ENCODE measurements at regions not wholly inside any gene's neighbourhood (a gene's known extent, or its start where the extent isn't known, plus 50 kb on each side); places are given as distances from the start of the nearest gene placed in this dataset.

DNA sequence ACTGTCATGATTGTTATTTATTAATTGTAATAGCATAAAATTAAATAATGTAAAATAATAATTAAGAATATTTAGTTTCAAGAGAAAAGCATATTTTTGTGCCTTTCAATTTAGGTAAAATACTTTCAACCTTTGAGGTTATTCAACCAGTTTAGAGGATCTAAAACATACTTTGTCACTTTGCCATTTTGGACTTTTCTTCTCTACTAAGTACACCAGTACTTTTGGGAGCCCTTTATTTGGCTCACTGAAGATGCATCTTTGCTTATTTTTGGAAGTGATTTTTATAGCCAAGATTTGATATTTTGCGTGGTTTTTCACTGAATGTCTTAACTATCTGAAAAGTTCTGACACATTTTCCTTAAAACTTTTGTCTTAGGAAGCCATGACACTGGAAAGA lies 860.5 kb downstream of the SORCS1 start:
- Mint-ChIP-seq H3K27ac (ENCODE audit: unreplicated experiment) (no peak overlapping the region), H3K27me3 (ENCODE audit: insufficient read depth, unreplicated experiment) (no peaks in the 10 kb centered on the region), H3K4me3 (ENCODE audit: unreplicated experiment) (no peak overlapping the region), H3K4me1 (ENCODE audit: low read depth, unreplicated experiment) (no peaks in the 10 kb centered on the region), H3K36me3 (ENCODE audit: insufficient read depth, unreplicated experiment) (no peaks in the 10 kb centered on the region), H3K9me3 (ENCODE audit: unreplicated experiment) (no peaks in the 10 kb centered on the region)
- CTCF ChIA-PET: no interaction called here
- H3K4me1 ChIP-seq: no peaks in the 10 kb centered on the region
- no peaks in the 10 kb centered on the region for H3K27me3 ChIP-seq (replicated peaks; ENCODE audit: control insufficient read depth, insufficient read depth, low read length)
- no peak for DNase-seq
- TF ChIP-seq, protein P1, sequence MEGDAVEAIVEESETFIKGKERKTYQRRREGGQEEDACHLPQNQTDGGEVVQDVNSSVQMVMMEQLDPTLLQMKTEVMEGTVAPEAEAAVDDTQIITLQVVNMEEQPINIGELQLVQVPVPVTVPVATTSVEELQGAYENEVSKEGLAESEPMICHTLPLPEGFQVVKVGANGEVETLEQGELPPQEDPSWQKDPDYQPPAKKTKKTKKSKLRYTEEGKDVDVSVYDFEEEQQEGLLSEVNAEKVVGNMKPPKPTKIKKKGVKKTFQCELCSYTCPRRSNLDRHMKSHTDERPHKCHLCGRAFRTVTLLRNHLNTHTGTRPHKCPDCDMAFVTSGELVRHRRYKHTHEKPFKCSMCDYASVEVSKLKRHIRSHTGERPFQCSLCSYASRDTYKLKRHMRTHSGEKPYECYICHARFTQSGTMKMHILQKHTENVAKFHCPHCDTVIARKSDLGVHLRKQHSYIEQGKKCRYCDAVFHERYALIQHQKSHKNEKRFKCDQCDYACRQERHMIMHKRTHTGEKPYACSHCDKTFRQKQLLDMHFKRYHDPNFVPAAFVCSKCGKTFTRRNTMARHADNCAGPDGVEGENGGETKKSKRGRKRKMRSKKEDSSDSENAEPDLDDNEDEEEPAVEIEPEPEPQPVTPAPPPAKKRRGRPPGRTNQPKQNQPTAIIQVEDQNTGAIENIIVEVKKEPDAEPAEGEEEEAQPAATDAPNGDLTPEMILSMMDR (IDR thresholded peaks at IDR 0.05; ENCODE audit: insufficient read depth in 1 of 2, low read depth in 1 of 2, low read length in 1 of 2, severe bottlenecking in 1 of 2, unreplicated experiment in 1 of 2): no peak
- no peak overlapping the region for H3K4me3 ChIP-seq (ENCODE audit: low read depth, low read length)
- H3K36me3 ChIP-seq (ENCODE audit: control insufficient read depth, insufficient read depth, low read length): no peaks in the 10 kb centered on the region
- POLR2A ChIA-PET: no interaction called here
- no TSS peak for BruUV-seq (replicated peaks)
- H3K9me3 ChIP-seq: no peaks in the 10 kb centered on the region
- intact Hi-C loops (cut with micrococcal nuclease; ENCODE audit: unreplicated experiment): no loop called here

DNA sequence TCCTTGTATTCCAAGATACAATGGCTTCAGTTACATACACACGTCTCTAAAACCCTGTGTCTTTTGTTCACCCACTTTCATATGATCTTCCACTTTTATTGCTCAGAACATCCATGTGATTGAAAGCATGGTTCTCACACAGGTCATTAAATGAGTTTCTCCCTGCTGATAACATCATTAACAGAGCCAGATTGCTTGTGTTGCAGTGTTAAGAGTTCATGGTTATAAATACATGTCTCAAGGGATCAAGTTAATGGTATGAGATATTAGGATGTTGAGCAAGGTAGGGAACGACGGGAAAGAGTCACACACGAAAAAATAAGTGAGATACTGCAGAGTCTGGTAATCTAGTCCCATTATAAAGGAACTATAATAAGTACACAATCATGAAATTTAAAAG lies 861.5 kb downstream of the SORCS1 start:
- Histone ChIP-seq H3K4me3 (ENCODE audit: low read depth, low read length) (no peak overlapping the region), H3K27me3 (replicated peaks; ENCODE audit: control insufficient read depth, insufficient read depth, low read length) (no peaks in the 10 kb centered on the region), H3K36me3 (ENCODE audit: control insufficient read depth, insufficient read depth, low read length) (no peaks in the 10 kb centered on the region), H3K4me1 (no peaks in the 10 kb centered on the region), H3K9me3 (no peaks in the 10 kb centered on the region)
- no peak for DNase-seq
- Mint-ChIP-seq H3K4me3 (ENCODE audit: unreplicated experiment) (no peak overlapping the region), H3K27ac (ENCODE audit: unreplicated experiment) (no peak overlapping the region), H3K36me3 (ENCODE audit: insufficient read depth, unreplicated experiment) (no peaks in the 10 kb centered on the region), H3K9me3 (ENCODE audit: unreplicated experiment) (no peaks in the 10 kb centered on the region), H3K27me3 (ENCODE audit: insufficient read depth, unreplicated experiment) (no peaks in the 10 kb centered on the region), H3K4me1 (ENCODE audit: low read depth, unreplicated experiment) (no peaks in the 10 kb centered on the region)
- intact Hi-C loops (cut with micrococcal nuclease; ENCODE audit: unreplicated experiment): no loop called here
- TF ChIP-seq, protein P1 (IDR thresholded peaks at IDR 0.05; ENCODE audit: insufficient read depth in 1 of 2, low read depth in 1 of 2, low read length in 1 of 2, severe bottlenecking in 1 of 2, unreplicated experiment in 1 of 2): no peak
- BruUV-seq (replicated peaks): no TSS peak
- POLR2A ChIA-PET: no interaction called here
- CTCF ChIA-PET: no interaction called here

DNA sequence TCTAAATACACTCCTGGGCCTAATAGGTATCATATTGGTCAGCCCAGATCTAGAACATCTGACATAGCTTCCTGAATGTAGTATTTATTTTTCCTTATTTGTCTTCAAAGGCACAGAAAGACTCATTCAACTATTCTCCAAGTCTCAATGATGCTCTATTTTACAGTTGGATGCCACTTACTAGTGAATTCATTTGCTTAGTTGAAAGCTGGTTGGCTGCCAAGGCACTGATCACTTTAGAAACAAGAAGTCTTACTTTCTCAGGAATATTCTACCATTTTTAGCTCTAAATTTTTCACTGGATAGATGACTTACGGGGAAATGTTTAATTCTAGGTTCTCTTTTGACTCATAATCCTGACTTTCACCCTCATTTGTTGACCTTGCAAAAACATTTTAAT lies 863.4 kb downstream of the SORCS1 start:
- no peak for DNase-seq
- POLR2A ChIA-PET: no interaction called here
- Histone ChIP-seq H3K9me3 (no peaks in the 10 kb centered on the region), H3K27me3 (replicated peaks; ENCODE audit: control insufficient read depth, insufficient read depth, low read length) (no peaks in the 10 kb centered on the region), H3K4me3 (ENCODE audit: low read depth, low read length) (no peak overlapping the region), H3K36me3 (ENCODE audit: control insufficient read depth, insufficient read depth, low read length) (no peaks in the 10 kb centered on the region), H3K4me1 (no peaks in the 10 kb centered on the region)
- Mint-ChIP-seq H3K9me3 (ENCODE audit: unreplicated experiment) (no peaks in the 10 kb centered on the region), H3K4me3 (ENCODE audit: unreplicated experiment) (no peak overlapping the region), H3K27ac (ENCODE audit: unreplicated experiment) (no peak overlapping the region), H3K4me1 (ENCODE audit: low read depth, unreplicated experiment) (no peaks in the 10 kb centered on the region), H3K27me3 (ENCODE audit: insufficient read depth, unreplicated experiment) (no peaks in the 10 kb centered on the region), H3K36me3 (ENCODE audit: insufficient read depth, unreplicated experiment) (no peaks in the 10 kb centered on the region)
- TF ChIP-seq, protein P1 (IDR thresholded peaks at IDR 0.05; ENCODE audit: insufficient read depth in 1 of 2, low read depth in 1 of 2, low read length in 1 of 2, severe bottlenecking in 1 of 2, unreplicated experiment in 1 of 2): no peak
- CTCF ChIA-PET: no interaction called here
- intact Hi-C loops (cut with micrococcal nuclease; ENCODE audit: unreplicated experiment): no loop called here
- no TSS peak for BruUV-seq (replicated peaks)

Measured in Caco-2 (cell line).